ENCODE measurements at regions not wholly inside any gene's neighbourhood (a gene's known extent, or its start where the extent isn't known, plus 50 kb on each side); places are given as distances from the start of the nearest gene placed in this dataset.
A peak's percentile ranks its signal among the peaks of the same experiment; 100 is the strongest.

DNA sequence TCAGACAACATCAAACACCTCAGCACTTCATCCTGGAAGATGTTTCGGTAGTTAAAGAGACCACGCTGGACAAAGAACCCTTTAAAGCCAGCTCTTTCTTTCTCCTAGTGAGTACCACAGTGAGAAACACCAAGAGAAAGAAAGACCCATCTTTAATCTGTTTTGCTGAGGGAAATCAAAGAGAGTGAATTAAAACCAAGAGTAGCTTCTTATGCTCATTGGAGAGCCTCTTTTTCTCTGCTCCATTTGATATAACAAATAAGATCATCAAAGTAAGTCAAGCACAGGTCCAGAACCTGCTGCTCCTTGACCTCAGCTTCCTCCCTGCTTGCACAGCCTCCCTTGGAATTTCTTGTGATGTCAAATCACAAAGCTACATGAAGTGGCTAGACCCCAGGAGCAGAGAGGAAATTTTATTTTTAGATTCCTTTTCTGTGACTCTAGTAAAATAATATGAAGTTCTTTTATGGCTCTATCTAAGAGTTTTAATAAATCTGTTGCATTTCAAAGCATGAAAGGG is 436.4 kb downstream of the C3orf38 start:
- no peak for DNase-seq

GRCh38 chr3:88589138-88589537 is 439.4 kb downstream of the C3orf38 start:
- DNase-seq, result no peak

DNA sequence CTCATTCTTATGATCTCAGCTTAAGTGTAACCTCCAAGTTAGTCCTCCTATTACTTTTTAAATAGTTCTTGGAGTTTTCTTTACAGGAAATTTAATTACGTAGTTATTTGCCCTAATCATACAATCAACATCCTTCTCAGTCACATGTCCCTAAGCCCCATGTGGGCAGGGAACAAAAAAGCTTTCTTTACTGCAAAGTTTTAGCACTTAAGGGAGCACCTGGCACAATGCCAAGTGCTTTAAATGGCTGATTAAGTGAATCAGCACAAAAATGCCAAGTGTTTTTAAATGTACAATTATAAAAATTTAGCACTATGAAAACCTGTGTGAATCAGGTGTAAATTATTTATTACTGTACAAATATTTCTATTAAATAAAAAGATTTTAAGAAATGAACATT is 445.3 kb downstream of the C3orf38 start:
- DNase-seq, result no peak

DNA sequence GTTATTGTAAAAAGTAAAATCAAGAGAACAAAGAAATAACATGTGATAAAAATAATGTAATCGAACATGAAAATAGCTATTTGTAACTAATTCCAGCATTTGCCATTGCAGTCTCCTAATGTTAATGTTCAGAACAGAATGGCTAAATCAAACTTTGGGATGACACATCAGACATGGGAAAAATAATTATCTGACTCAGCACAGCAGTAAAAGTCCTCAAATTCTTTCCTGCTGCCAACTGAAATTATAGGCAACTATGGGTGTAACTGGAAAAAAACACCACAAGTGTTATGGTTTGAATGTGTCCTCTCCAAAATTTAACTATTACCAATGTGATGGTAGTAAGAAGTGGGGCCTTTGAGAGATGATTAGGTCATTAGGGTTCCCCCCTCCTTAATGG is 446.7 kb downstream of the C3orf38 start:
- DNase-seq, result no peak

GRCh38 chr3:88610820-88611219 is 461.1 kb downstream of the C3orf38 start:
- DNase-seq, result no peak

DNA sequence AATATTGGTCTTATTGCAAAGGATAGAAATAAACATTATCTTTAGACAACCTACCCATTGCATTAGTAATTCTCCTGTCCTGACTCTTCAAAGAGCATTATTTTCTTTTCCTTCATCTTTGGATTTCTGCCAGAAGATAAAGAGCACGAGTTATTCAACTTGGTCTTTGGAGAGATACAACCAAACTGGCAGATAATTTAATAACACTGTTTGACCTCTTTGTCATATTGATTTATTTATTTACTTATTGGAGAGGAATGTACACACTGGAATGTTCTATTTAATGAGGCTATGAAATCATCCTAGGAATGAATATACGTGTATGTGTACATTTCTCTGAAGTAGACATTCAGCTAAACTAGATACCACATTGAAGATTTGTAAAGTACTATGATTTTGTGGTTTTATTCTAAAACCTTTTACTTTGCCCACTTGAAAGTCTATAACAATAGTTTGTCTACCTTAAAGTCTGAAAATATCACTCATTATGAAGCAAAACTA is 462.1 kb downstream of the C3orf38 start:
- no peak for DNase-seq

- no peak for DNase-seq
These were observed 466.7 kb downstream of the C3orf38 start for GRCh38 chr3:88616413-88616812.

- DNase-seq, result peak; percentile 23
These were observed 467.5 kb downstream of the C3orf38 start for GRCh38 chr3:88617283-88617682.

DNA sequence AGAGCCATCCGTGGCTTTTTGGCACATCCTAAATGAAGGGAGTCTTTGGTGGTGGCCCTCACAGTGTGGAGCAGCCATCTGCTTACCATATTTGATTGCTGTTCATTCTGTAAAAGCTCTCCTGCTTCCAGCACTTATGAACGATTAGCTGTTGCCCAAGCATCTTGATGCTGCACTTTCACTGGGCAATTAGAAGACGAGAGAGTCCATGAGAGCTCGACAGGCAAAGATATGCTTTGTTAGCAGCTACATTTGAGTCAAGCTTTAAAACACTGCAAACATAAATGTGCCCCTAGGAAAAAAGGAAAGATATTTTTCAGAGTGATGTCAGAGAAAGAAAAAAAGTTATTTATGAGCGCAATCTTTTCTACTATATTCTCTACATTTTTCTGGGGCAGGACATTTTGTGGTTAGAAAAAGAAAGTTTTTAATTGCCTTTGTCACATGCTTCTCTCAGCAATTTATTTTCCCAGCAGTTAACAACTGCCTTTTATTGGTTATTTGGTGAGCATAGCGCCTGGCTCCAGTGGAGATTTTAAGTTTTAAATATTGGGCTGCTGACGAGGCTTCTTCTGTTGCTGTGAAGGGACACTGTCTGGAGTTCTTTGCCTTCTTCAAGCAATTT is 468.4 kb downstream of the C3orf38 start:
- no peak for DNase-seq

DNA sequence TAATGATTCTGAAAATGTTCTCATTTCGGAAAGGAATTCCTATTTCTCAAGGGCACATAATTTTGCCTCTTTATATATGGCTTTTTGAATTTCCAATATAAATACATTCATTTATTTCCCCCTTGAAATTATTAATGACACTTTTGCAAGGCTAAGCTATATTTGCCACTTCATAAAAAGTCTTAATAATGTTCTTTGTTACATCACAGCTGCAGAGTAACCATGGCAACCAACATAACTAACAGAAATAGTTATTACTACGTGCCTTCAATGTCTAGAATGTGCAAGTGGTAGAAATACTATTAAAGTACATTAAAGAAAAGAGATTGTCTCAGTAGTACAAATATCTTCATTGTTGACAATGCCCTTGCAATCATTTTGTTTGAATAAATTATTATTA is 471.8 kb downstream of the C3orf38 start:
- DNase-seq, result no peak

DNA sequence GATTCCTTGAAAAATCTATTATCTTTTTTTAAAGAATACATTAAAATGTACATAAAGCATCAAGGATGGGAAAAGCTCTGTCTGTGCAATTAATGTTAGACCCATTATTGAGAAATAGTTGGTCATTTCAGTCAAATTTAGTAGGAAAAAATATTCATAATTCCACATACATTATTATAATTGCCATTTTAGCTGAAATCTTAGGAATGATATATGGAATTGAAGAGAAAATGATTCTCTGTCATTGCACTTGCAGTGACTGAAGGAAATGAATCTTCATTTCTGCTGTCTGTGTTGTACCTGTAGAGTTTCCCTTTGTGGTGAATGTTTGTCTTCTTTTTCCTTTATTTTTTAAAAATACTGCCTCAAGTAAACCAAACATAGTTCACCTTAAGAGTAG is 473.9 kb downstream of the C3orf38 start:
- DNase-seq, result no peak

DNA sequence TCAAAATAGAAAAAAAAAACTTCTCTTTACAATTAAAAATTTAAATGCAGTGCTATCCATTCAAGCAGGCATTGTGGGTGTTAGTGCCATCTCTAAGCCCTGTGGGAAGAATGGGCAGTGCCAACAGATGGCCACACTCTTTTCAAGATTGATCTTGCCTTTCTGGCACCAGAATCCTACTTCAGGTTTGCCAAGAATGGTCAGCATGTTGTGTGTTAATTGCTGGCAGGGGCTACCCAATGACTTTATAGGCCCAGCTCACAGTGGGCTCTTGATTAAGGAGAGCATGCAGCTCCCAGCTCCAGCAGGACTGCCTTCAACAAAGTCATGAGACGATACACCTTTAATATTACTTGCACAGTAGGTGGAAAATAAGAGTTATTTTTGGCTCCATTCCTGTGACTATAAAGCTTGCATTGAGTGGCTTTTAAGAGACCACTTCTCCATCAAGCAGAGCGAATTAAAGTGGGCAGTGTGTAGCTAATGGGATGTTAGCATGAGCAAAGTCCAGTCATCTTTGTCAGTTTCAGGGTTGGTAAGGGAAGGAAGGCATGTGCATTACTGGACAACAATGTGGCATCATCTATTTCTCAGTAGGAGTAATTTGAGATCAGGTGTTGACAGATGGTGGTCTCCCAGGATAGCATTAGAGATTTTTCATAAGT is 476.8 kb downstream of the C3orf38 start:
- no peak for DNase-seq

GRCh38 chr3:88628901-88629300 is 478.5 kb upstream of the EPHA3 start:
- no peak for DNase-seq

DNA sequence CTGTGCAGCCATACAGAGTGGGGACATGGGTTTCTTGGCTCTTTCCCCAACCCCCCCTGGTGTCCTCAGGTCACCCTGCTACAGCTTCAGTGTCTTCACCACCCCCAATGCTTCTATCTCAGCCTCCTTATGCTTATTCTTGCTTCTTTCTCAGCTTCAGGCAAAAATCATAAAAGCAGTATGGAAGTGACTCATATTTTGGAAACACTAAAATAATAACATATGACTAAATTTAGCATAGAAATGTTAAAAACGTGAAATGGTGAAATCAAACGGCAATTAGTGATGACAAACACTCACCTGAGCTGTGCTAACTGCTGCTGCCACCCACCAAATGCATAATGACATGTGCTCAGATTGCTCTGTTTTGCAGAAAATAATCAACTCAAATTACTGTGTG is 475.2 kb upstream of the EPHA3 start:
- DNase-seq, result no peak

- DNase-seq, result no peak
These were observed 466.8 kb upstream of the EPHA3 start for GRCh38 chr3:88640581-88640980.

GRCh38 chr3:88641033-88641604 is 466.3 kb upstream of the EPHA3 start:
- no peak for DNase-seq

DNA sequence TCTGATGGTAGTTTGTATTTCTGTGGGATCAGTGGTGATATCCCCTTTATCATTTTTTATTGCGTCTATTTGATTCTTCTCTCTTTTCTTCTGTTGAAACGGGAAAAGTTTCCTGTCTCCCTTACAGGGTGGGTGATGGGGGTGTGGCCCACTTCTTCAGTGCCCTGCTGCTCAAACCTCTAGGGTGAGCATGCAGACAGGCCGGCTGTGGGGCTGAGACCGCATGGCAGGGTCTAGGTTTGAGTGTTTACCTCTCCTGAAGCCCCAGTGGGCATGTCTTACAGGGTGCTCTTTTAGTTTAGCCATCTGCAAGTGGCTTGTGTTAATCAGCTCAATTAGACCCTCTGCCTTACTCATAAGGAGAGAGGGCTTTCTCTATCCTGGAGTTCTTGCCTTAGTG is 450.0 kb upstream of the EPHA3 start:
- no peak for DNase-seq

- DNase-seq, result no peak
These were observed 446.0 kb upstream of the EPHA3 start for GRCh38 chr3:88661433-88661824.

DNA sequence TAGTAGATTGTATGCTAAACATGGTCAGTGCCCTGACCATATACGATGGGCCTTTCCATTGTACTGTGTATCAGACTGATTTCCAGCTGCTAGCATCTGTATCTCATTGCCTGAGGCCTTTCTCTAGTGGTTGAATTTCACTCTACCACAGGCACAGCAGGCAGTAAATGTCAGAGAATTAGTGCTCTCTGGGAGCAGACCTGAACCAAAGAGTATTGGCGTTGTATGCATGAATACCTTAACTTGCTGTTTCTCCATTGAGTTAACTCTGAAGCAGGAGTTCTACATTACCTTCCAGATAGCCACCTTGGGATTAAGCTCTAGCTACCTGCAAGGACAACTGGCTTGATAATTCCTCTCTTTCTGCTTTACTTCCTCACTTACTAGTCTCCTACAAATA is 439.2 kb upstream of the EPHA3 start:
- DNase-seq, result no peak

GRCh38 chr3:88671573-88671972 is 435.8 kb upstream of the EPHA3 start:
- DNase-seq, result no peak

GRCh38 chr3:88677298-88677697 is 430.1 kb upstream of the EPHA3 start:
- no peak for DNase-seq

GRCh38 chr3:88678747-88679146 is 428.7 kb upstream of the EPHA3 start:
- DNase-seq, result no peak

- no peak for DNase-seq
These were observed 417.1 kb upstream of the EPHA3 start for GRCh38 chr3:88690287-88690686.

DNA sequence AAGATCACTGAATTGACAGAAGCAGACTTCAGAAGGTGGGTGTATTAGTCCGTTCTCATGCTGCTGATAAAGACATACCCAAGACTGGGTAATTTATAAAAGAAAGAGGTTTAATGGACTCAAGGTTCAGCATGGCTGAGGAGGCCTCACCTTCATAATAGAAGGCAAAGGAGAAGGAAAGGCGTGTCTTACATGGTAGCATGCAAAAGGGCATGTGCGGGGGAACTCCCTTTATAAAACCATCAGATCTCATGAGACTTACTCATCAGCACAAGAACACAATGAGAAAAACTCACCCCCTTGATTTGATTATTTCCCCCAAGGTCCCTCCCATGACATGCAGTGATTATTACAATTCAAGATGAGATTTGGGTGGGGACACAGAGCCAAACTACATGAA is 416.3 kb upstream of the EPHA3 start:
- no peak for DNase-seq
